HG03432 (cell line): ENCODE measurements at regions not wholly inside any gene's neighbourhood (a gene's known extent, or its start where the extent isn't known, plus 50 kb on each side); places are given as distances from the start of the nearest gene placed in this dataset.

Experiments used
- ATAC-seq: cut with Tn5 transposase; IDR thresholded peaks from one replicate; pipeline ENCODE4 v1.9.1; 2021; ENCODE audit warnings: mild to moderate bottlenecking, moderate library complexity; ENCODE audit not compliant: unreplicated experiment

DNA sequence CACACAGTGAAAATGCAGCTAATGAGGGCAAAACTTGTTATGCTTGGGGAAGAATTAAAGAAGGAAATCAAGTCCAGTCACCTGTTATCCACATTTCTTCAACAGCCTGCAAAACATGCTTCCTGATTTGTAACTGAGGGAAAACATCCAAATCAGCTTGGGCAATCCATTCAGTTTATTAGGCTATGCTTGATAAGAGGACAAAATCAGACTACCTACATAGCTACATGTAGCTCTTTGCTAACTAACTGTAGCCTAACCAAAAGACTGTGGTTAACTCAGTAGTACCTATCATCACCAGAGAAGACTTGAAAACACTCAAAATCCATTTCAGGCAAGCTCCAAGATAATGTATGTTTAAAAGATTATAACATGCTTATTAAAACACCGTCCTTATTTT lies 436.4 kb downstream of the SHQ1 start:
- no peak for ATAC-seq

DNA sequence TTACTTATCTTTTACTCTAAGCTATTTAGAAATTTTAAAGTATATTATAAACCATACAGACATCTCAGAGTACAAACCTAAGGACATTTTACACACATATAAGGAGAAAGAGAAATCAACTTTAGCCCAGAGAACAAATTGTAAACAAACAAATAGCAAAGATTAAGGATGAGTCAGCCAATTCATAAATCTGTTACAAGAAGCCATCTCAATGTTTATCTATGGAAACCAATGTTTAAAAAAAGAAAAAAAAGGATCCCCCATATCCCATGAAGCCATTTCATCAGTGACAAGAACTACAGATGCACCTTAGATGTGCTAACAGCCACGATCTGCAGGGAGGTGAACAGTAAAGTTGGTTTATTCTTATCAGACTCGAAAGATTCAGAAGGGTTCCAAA lies 437.1 kb downstream of the SHQ1 start:
- ATAC-seq, result no peak

DNA sequence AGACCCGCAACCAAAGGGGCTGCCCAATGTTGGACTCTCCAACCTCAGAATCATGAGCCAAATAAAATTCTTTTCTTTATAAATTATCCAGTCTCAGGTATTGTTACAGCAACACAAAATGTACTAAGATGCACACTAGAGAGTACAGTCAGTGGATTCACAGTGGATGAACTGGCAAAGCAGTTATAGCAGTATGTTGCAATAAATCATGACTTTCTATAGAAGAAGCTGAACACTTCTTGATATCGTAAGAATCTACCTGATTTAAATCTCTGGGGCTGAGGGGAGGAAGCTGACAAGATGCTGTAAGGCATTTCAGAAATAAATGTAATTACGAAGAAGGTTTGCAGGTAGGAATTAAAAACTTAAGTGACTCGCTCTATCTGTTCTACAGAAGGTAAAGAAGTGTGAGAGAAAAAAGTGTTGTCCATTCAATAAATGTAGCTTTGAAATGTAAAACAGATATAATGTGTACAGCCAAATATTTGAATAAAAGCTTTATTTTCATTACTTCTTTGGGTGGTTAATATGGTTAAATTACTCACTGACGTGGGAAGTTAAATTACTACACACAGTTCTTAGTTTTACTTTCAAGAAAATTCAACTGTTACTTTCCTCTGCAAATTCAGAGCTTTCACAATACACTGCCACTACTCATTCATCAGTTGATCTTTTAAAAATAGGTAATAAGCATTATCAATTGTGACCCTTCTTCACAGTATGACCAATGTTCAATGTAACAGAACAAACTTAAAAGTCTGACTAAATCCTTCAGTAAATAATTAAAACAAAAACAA lies 439.1 kb downstream of the SHQ1 start:
- ATAC-seq, result no peak

DNA sequence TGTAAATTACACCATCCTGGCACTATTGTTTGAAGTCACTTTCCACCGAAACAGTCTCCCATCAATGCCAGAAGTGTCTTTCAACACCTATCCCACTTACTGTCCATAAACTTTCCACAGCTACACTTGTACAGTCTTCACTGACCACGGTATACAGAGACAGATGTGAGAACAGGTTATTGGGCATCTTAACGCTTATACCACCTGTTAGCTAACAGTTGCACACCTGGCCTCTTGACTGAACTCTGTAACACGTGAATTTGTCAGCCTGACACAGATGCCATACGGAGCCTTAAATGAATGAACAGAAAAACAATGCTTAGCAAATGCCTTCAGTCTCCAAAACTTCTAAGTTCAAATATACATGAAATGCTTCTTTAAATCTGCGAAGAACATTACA lies 440.5 kb downstream of the SHQ1 start:
- no peak for ATAC-seq

DNA sequence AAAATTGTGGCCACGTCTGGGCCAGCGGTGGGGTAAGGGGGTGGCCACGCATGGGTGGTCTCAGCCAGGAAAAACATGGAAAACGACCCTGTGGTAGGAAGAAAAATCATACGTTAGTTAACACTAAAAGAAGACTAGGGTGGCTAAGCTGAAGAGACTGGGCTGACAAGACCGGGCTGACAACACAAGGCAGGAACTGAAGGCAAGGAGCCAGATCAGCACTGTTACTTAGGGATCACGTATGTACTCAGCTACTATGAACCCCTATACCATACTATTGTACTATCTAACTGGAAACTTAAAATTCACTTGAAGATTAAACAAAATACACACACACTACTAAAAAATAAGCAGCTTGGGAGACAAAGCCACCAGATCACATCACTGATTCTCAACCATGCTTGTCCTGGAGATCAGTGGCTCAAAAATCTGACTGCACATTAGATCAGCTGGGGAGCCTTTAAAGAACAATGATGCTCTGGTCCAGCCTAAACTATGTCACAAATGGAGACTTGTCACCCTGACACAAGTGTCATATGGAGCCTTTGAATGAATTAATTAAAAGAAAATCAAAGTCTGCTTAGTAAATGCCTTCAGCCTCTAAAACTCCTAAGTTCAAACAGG lies 442.2 kb downstream of the SHQ1 start:
- ATAC-seq, result no peak

DNA sequence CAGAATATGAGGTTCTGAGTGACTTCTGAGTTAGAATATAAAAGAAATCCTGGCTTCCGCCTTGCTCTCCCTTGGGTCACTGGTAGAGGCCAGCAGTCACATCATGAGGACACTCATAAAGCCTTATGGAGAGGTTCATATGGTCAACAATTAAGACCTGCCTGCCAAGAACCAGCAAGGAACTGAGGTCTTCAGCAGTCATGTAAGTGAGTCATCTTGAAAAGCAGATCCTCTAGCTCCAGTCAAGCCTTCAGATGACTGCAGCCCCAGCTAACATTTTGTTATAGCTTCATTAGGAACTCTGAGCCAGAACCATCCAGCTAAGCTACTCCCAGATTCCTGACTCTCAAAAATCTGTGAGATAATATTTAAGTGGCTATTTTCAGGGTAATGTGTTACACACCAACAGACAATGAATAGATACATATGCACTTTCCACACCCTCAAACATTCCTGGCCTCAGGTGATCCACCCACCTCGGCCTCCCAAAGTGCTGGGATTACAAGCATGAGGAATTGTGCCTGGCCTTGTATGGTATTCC lies 447.2 kb downstream of the SHQ1 start:
- no peak for ATAC-seq

DNA sequence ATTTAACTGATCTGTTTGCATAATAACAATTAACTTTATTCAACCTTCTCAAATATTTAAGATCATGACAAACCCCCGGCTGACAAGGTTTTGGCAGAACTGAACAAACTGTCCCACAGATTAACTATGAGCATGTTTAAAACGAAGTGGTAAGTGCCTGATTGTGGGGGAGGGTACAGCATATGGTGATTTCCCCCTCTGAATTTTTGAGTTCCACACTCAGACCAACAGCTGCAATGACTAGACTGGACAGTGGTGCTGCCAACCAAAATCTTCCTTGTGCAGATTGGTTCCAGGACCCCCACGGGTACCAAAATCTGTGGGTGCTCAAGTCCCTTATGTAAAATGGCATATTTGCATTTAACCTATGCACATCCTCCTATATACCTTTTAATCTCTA lies 449.5 kb downstream of the SHQ1 start:
- ATAC-seq, result no peak

DNA sequence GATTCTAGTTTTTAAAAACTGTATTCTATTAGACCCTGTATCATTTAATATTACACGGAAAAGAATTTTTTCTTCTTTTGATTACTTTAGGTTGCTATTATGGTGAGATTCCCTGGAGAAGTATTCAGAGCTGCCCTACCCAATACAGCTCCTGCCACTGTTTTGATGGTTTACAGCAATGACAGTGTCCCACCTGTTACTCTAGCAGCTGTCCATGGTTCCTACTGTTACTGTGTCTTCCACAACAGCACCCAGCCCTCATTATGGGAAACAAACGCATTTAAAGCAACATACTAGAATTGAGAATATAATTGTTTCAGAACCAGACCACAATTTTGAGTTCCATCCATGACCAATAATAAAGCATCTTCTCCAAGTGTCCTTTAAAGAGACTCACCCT lies 450.7 kb downstream of the SHQ1 start:
- no peak for ATAC-seq

DNA sequence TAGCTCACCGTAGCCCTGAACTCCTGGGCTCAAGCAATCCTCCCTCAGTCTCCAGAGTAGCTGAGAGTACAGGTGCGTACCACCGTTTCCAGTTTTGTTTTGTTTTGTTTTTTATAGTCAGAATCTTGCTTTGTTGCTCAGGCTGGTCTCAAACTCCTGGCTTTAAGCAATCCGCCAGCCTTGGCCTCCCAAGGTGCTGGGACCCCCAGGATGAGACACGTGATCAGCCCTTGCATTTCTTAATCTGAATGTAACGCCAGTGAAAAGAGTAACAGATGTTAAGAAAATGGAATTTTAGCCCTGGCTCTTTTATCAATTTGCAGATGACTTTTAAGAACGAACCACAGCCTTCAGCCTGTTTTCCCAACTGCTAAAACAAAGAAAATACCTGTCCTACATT lies 451.3 kb downstream of the SHQ1 start:
- no peak for ATAC-seq

DNA sequence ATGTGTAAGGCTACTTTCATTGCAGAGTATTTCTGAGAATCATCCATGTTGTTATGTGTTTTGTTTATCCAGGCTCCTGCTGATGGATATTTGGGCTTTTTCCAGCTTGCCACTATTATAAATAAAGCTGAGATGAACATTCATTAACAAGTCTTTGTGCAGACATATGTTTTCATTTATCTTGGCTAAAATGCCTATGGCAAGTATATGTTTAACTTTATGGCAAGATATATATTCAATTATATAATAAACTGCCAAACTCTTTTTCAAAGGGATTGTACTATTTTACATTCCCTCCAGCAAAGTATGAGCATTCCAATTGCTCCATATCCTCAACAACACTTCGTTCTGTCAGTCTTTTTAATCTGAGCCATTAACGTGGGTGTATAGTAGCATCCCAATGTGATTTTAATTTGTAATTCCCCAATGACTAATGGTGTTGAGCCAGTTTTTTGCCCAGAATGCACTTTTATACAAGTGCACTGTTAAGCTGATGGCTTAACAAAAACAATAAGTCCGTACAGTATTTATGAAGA lies 452.4 kb downstream of the SHQ1 start:
- no peak for ATAC-seq

DNA sequence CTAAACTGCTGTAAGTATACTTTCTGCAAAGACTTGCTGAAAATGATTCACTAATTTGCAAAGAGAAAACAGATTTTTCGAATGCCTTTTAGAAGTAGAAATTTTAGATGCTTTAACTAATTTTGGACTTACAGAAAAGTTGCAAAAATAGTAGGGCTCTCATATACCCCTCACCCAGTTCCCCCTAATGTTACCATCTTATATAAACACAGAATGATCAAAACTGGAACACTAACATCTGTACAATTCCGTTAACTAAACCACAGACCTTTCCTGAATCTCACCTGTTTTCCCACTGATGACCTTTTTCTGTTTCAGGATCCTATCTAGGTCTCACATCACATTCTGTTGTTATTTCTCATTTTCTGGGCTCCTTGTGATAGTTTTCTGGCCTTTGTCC lies 454.8 kb downstream of the SHQ1 start:
- no peak for ATAC-seq

DNA sequence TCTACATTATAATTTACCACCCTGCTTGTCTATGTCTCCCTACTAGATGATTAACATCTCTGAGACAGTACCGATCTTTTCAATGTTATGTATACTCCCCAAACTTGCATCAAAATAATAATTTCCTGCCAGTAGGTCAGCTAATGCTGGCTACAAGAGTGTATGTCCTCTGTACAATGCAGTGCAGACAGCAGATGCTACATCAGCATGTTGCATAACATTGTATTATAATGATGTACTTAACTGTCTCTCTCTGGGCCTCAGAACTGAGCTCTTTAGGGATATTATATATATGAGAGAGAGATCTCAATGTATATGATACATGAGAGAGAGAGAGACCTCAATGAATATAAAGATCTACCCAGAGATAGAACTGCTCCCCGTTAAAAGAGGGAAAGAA lies 456.6 kb downstream of the SHQ1 start:
- no peak for ATAC-seq

DNA sequence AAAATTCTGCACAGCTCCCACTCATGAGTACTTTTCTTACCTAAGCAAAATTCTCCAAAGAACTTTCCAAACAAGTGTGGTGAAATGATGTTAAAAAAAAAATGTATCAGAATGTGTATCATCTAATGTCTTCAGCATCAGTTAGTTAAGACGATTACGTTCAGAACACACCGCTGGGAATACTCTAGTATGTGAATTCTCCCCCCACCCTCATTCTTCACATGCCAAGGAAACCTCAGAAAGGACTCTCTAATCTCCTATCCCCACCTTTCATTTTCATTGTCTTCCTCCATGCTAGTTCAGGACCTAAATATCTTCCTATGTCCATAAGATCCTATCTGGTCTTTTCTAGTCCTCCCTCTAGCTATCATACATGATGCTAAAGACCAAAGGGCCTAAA lies 457.4 kb downstream of the SHQ1 start:
- ATAC-seq, result no peak

DNA sequence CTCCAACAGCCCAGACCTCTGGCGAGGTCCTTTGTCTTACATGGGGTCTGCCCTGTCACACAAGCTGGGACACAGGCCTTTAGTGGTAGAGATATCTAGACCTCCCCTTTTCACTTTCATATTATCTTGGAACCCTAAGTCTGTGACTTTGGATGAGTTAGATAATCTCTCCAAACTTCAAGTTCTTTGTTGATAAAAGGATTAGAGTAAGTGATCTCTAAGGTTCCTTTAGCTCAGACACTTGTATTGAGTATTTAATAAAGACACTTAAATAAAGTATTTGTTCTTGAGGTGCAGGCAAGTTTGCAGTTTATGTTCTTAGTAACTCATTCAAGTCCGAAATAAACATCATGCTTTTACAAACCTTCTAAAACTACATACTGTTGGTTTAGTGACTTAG lies 459.6 kb downstream of the SHQ1 start:
- ATAC-seq, result no peak

DNA sequence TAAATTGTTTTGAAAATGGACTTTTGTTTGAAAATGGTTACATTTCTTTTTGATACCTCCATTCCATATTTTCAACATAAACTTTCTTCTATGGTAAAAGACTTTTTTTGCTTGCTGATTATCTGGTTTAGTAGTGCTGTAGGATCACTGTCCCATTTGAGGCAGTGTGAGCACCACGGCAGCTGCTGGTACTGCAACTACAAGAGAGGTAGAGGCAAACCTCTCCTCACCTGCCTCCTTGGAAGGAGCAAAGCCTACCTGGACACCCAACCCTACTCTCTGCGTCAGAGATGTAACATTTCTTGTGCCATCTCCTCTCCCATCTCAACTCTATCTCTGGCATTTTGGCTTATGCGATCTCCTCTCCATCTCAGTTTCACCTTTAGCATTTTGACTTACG lies 460.1 kb downstream of the SHQ1 start:
- no peak for ATAC-seq

DNA sequence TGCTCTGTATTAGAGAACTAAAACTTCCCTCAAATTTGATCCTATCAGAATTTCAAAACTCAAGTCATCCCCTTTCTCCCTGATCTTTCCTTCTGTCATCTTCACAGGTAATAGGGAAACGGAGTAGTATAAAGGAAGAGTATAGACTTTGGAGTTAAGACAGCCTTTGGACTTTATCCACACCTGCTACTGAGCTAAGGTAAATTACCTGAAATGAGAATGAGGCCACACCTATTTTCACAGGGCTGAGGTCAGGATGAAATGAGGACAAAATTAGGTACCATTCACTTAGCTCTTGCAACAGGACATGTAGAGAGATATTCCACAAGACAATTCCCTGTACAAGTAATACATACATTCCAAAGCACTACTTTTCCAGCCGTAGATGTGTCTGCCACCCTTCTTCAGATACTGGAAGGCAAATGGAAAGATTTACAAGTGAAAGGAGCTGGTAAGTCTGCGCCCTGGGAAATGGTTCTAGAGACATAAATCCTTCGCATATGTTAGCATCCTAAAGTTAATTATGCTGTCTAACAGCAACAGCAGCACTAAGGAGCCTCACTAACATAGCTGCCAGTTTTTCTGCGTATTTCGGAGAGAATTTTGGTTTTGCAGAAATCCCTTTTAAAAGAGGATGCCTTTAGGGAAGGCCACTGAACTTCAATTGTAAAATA lies 461.8 kb downstream of the SHQ1 start:
- ATAC-seq, result no peak

DNA sequence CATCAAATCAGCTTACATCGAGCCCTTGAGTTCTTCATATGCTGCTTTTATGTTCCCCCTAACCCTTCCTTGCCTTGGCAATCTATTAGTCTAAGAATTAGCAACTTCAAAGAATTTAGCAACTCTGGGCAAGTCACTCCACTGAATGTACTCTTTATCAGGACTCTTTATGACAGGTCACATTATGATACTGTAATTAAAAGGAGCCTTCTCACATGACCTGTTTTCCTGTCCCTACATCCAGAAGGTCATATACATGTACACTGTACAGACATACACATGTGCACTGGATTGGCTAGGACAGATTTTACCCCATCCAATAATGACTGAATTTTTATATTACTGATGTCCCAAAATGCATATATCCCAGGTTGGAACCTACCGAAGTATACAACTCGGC lies 463.1 kb downstream of the SHQ1 start:
- no peak for ATAC-seq

DNA sequence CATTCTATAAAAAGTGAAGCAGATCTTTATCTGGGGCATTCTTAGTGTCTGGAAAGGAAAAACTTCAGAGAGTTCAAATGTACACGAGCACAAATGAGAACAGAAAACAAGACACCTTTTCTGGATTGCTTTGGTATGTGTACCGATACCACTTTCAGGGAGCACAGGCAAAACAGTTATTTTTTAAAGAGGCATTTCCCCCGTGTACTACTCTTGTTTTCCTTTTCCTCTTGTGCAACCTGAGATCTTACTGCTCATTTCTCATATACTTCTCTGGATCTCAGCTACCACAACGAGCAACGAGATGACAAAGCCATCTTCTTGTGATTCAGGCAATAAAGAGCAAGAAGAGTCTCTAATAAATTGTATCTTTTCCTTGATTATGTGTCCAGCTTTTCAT lies 463.6 kb downstream of the SHQ1 start:
- ATAC-seq, result peak; percentile 52

DNA sequence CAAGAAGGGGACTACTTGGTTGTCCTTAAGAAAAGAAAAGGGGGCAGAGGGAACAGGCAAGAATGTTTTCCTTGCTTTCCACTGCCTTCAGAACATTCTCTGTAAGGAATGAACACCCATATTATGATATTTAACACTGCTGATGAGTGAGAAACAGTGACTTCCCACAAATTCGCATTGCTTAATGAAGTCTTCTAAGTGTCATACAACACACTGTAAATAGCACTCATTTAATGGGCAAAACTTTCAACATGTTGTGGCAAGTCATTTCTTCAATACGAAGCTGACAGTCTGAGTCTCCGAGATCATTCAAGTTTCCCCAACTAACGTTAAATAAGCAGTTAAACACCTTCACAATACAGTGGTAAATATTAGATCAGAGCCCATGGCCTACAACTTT lies 464.4 kb downstream of the SHQ1 start:
- ATAC-seq, result no peak

DNA sequence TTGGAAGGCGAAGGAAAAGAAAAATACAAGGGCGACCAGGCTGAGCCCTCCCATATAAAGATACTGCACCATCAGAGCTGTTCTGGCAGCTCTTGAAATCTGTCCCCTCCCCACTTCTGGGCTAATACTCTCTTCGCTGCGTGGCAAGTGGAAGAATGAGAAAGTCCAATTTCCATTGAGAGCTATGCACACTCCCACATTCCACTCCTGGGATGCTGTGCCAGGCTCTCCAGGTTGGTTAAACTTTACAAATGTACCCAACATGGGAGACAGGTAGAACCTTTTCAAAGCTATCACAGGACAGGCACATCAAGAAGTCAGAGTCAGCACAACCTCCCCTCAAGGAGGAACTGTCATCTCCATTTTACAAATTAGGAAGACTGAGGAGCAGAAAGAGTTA lies 465.0 kb downstream of the SHQ1 start:
- ATAC-seq, result no peak

DNA sequence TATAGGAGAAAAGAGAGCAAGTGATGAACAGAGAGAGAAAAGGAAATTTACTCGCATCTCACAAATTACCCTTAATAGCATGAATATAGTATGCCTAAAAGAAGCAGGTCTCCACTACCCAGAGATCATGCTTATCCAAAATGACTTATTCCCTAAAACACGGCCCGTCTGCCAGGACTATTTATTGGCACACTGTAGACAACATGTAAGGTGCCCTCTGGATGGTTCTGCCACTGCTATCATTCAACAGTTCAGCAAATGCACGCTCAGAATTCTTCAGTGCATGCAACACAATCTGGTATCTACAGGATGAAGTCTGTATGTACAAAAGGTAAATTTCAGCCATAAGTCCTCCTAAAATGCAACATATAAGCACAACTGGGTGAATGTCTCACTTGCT lies 465.8 kb downstream of the SHQ1 start:
- no peak for ATAC-seq

DNA sequence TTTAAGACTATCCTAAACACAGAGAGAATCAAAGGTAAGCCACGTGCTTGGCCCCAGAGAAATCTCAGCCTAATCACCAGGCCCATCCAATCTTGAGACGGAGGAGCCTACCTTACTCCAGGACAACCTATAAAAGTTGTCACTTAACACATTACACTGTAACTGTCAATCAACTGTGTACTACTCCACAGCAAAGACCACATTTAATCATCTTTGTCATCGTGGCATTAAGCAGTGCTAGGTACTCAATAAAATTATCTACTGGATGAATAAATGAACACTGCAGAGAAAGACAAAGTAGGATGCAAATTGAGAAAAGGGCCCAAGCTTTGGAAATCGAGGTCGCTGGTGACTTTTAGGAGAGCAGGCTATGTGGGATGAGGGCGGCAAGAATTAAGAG lies 466.7 kb downstream of the SHQ1 start:
- no peak for ATAC-seq
